HTR-8/SVneo (cell line): ENCODE measurements at regions not wholly inside any gene's neighbourhood (a gene's known extent, or its start where the extent isn't known, plus 50 kb on each side); places are given as distances from the start of the nearest gene placed in this dataset.
"Not testable (repeated sequence)": the region's sequence is repeated elsewhere in the genome, so short reads cannot be mapped to it uniquely, and the experiment has no call there.

Experiments used
- DNase-seq: peaks from one replicate; pipeline ENCODE4 v3.0.0; 2011; ENCODE audit warnings: low spot score, mixed read lengths; ENCODE audit not compliant: insufficient read length
- FAIRE-seq: peaks from 2 replicates; lab custom pipeline; 2011; peaks lifted over from hg19 to GRCh38; lab: Jason Lieb, UNC

- DNase-seq (no peak), FAIRE-seq (no peak)
Observed at GRCh38 chr3:135622215-135622614, 343.3 kb upstream of the PPP2R3A start.

- FAIRE-seq (no peak), DNase-seq (no peak)
Observed at GRCh38 chr3:135622656-135623055, 342.9 kb upstream of the PPP2R3A start.

- no peak for FAIRE-seq
- DNase-seq = no peak
Observed at GRCh38 chr3:135623558-135623957, 342.0 kb upstream of the PPP2R3A start.

DNA sequence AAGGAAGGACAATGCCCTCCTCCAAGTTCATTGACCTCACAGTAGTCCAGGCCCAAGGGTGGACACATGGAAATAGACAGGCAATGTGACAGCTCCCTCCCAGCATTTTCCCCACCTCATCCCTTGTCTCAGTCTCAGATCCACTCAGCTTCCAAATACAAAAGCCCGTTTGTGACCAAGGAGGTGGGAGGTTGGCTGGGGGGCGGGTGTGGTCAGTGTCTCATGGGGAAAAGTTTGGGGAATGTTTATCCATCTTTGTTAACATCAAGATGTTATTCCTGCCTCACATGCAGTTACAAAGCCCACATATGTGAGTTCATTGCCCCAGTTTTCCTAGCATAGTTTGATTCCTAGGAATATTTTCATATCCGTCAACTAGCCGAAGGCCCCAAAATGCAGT lies 338.5 kb upstream of the PPP2R3A start:
- FAIRE-seq (no peak), DNase-seq (no peak)

DNA sequence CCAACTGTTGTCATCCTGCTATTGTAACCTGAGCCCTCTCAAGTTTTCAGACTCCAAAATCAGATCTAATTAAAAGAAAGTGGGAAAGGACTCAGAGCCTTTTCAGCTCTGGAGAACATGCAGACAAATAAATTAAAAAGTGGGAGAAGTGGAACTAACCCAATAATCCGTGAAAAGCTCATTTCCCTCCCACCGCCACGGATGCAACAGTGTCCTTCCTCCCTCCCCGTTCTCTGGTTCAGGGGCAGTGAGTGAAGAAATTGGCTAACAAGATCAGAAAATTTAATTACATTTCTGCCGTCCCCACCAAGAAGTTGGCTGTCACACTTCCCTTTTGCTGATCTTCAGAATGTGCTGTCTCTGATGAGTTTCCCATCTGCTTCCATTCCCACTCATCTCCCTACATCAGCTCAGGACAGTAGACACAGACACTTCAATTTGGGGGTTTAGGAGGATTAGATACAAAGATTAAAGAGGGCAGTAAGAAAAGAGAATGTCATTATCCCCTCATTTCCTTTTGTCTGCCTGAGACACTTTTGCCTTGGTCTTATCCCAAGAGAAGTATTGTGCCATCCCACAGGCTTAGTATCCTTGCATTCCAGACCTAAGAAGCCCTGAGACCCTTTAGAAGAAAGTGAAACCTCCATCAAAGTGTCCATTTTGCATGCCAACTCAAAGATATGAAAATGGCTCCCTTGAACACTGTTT lies 335.7 kb upstream of the PPP2R3A start:
- FAIRE-seq (no peak), DNase-seq (no peak)

GRCh38 chr3:135632556-135633065 lies 332.9 kb upstream of the PPP2R3A start:
- no peak for DNase-seq
- FAIRE-seq = no peak

DNA sequence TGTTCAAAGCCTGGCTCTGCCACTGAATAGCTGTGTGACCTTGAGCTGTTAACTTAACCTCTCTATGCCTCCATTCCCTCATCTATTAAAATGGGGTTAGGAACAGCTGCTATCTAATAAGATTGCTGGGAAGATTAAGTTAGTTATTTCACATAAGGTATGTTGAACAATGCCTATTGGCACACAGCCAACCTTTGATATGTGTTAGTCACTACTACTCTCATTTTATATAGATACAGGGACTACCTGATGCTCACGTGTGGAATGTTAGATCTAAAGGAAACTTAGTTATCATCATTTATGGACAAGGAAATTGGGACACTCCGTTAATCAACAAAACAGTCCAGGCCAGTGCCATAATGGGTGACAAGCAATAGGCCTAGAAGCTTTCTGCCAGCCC lies 332.4 kb upstream of the PPP2R3A start:
- DNase-seq (no peak), FAIRE-seq (no peak)

DNA sequence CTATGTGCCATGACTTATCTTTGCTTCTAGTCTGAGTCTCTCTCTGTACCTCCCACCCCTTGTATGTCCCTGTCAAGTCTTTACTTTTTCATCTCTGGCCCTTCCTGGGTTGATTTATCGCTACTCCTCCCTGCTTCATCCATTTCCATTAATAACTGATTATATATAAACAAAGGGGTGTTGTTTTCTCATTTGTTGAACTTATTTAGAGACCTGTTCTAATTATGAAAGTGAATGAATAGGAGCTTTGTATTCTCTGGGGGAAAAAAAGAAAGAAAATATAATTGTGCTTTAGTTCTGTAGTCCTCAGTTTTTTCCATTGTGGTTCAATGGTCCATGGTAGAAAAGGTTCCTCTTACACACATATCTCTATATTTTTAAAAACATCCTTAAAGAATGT lies 328.9 kb upstream of the PPP2R3A start:
- DNase-seq (no peak), FAIRE-seq (no peak)

DNA sequence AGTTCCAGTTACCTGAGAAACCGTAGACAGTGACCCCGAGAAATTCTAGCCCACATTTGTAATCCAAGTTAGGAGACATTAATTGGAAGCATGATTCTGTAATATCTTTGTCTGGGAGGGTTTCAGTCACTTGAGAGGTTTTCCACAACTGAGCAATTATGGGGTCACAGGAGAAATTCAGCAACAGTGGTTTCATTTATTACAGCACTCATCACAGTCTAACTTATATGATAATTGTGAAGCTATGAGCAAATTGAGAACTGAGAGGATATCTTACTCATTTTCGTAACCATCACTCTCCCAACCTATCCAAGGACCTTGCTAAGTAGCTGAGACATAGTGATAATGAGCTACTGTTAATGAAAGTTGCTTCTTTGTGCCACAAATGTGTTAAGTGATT lies 328.5 kb upstream of the PPP2R3A start:
- FAIRE-seq (no peak), DNase-seq (no peak)

DNA sequence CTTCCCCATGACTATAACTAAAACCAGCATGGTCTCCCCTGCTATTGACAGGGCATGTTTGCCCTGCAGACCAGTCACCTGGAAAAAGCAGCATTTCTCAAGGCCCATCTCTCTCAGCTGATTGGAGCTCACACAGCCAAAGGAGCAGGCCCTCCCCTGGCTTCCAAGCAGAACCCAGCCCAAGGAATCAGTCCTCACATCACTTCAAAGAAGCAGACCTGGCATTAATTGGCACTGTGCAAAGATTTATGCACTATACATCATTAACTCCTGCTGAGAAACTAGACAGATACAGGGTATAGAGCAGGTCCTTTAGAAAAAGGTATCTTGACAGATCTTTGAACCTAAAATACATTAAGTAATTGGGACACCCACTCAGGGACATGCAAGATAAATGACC lies 323.8 kb upstream of the PPP2R3A start:
- FAIRE-seq (no peak), DNase-seq (no peak)

DNA sequence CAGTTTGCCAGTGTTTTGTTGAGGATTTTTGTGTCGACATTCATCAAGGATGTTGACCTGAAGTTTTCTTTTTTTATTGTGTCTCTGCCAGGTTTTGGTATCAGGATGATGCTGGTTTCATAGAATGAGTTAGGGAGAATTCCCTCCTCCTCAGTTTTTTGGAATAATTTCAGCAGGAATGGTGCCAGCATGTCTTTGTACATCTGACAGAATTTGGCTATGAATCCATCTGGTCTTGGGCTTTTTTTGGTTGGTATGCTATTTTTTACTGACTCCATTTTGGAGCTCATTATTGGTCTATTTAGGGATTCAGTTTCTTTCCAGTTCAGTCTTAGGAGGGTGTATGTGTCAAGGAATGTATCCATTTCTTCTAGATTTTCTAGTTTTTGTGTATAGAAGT lies 320.0 kb upstream of the PPP2R3A start:
- DNase-seq (no peak), FAIRE-seq (no peak)

DNA sequence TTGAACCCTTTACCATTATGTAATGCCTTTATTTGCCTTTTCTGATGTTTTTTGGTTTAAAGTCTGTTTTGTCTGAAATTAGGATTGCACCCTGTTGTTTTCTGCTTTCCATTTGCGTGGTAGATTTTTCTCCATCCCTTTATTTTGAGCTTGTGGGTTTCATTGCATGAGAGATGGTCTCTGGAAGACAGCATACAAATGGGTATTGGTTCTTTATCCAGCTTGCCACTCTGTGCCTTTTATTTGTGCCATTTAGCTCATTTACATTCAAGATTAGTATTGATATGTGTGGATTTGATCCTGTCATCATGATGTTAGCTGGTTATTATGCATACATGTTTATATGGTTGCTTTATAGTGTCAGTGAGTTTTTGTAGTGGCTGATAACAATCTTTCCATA lies 318.7 kb upstream of the PPP2R3A start:
- no peak for FAIRE-seq
- DNase-seq = no peak

DNA sequence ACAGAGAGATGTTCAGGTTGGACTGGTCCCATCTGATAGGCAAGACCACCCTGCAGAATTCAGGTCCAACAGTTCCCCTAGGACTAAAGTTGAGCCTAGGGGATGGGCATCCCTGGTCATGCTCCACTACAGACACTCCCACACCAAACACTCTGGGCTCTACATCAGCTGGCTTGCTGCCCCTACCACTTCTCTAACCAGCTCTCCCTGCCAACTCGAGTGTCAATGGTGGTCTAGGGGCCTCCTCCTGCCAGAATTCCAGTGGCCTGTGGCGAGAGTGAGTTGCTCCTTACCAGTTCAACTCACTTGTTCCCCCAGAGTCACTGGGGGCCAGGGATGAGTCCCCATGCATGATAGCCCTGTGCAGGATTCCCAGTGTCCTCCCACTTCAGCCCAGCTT lies 316.2 kb upstream of the PPP2R3A start:
- FAIRE-seq (no peak), DNase-seq (no peak)

GRCh38 chr3:135650309-135650708 lies 315.2 kb upstream of the PPP2R3A start:
- no peak for FAIRE-seq
- no peak for DNase-seq

GRCh38 chr3:135652388-135652787 lies 313.1 kb upstream of the PPP2R3A start:
- no peak for FAIRE-seq
- DNase-seq = no peak

DNA sequence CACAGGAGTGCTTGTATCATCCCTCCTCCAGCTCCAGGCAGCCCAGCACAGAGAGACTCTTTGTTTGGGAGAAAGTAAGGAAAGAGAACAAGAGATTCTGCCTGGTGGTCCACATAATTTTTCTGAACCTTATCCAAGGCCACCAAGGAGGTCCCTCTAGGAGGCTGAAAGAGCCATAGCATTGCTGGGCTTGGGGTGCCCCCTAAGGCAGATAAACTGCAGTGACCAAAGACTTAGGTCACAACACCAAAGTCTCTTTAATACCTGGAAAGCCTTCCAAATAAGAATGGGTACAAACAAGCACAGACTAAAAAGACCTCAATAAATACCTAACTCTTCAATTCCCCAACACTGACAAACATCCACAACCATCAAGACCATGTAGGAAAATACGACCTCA lies 310.2 kb upstream of the PPP2R3A start:
- DNase-seq (no peak), FAIRE-seq (no peak)

DNA sequence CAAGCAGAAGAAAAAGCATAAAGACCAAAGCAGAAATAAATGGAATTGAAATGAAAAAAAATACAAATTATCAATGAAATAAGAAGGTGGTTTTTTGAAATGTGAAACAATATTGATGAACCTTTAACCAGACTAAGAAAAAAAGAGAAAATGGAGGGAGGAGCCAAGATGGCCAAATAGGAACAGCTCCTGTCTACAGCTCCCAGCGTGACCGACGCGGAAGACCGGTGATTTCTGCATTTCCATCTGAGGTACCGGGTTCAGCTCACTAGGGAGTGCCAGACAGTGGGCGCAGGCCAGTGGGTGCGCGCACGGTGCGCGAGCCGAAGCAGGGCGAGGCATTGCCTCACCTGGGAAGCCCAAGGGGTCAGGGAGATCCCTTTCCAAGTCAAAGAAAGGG lies 307.1 kb upstream of the PPP2R3A start:
- DNase-seq, FAIRE-seq: not testable (repeated sequence)

- FAIRE-seq (no peak), DNase-seq (no peak)
Observed at GRCh38 chr3:135667061-135667460, 298.5 kb upstream of the PPP2R3A start.

- no peak for FAIRE-seq
- DNase-seq = no peak
Observed at GRCh38 chr3:135674508-135674907, 291.0 kb upstream of the PPP2R3A start.

DNA sequence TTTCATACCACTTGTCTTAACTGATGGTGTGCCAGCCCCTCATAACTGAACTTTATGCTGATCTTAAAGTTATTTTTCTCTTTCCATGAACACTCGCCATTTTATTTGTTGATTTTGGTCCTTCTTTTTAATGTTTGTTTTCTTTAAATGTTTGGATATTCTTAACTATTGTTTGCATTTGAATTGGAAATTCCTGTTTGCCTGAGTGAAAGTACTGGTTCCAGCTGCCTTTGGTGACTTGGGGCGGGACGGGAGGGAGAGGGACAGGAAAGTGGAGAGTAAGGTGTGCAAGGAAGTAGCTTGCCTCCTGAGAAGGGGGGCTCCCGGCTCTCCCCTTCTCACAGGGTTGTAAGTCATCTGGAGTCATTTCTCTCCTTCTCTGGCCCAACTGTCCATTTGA lies 287.1 kb upstream of the PPP2R3A start:
- FAIRE-seq (no peak), DNase-seq (no peak)

GRCh38 chr3:135688003-135688402 lies 277.5 kb upstream of the PPP2R3A start:
- FAIRE-seq (no peak), DNase-seq (no peak)

- no peak for FAIRE-seq
- no peak for DNase-seq
Observed at GRCh38 chr3:135690664-135691063, 274.9 kb upstream of the PPP2R3A start.
